Stimulated activated CD4-positive, alpha-beta T cell treated with anti-CD3 and anti-CD28 coated beads, Interleukin-4, amount 100 ng/mL, for 48 hours (primary cell): ENCODE measurements at regions not wholly inside any gene's neighbourhood (a gene's known extent, or its start where the extent isn't known, plus 50 kb on each side); places are given as distances from the start of the nearest gene placed in this dataset.
A peak's percentile ranks its signal among the peaks of the same experiment; 100 is the strongest.

Experiments used
- DNase-seq, 2 donors: peaks; one replicate each; pipeline ENCODE4 v3.0.0-alpha.2; 2020; ENCODE audit warnings: low read depth in 2 of 2

DNA sequence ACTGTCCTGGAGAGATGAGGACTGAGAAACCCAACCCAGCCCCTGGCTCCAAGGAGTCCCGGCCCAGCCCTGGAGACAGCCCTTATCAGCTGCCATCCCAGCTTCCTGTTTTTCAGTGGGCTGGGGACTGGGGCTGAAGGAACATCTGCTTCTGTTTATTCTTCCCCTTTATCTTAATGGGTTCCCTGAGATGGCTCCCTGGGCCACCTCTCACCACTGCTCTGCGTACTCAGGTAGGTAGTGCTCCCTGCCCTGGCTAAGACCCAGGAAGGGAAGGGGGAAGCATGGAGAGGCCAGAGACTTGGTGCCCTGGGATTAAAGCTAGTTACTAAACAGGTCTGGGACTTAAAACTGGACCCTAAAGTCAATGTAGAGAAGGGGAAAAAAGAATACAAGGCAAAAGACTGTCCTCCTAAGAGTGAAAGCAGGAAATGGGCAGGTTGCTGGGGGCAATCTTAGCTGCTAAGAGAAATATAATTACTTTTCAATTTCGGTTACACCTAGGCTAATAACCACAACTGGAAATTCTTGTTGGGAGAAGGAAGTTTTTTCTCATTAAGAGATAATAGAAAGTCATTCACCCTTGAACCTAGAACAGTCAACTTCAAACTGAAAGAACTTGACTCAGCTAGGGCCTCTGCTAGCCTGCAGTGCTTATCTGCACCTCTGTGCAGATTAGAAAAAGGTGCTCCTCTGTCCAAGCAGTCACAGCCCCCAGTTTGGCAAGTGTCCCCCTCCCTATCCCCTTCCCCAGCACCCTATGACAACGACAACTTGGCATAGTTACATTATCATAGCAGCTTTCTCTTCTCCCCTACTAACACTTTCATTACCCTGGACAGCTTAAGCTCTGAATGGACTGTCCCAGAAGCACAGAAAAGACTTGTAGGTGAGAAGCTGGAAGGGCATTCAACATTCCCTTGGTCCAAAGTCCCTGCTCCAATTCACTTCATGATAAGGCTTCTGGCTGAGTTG lies 65.6 kb upstream of the KDM7A start:
- DNase-seq: no peak

DNA sequence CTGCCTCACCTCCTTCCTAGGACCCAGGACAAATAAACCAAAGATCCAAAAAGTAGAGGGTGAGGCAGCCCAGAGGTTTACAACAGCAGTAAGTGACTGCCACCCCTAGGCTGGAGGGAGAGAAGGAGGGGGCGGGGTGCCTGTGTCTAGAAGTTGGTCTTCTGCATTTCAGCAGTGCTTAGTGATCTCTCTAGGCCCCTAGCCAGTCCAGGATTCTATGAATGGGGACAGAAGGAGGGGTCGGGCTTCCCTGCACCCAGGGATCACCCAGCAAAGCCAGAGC lies 62.8 kb upstream of the KDM7A start:
- no peak for DNase-seq

GRCh38 chr7:140238778-140239652 lies 62.2 kb upstream of the KDM7A start:
- DNase-seq: no peak

- no peak for DNase-seq
These were observed 60.6 kb upstream of the KDM7A start for GRCh38 chr7:140237390-140237789.

GRCh38 chr7:140236626-140237025 lies 59.8 kb upstream of the KDM7A start:
- DNase-seq: no peak

DNA sequence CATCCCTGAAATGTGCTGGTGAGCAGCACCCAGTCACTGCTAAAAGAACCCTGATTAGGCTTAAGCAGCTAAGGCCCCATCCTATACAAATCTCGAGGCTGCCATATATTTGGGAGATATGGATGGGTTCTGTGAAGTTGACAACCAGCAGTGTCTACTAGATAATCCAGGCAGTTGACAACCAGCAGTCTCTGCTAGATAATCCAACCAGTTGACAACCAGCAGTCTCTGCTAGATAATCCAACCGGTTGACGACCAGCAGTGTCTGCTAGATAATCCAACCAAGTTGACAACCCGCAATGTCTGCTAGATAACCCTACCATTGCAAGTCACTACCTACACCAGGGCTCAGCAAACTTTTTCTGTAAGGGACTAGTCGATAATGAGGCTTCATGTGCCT lies 58.3 kb upstream of the KDM7A start:
- no peak for DNase-seq

GRCh38 chr7:140232957-140233917 lies 56.5 kb upstream of the KDM7A start:
- DNase-seq: no peak

GRCh38 chr7:140231771-140232491 lies 55.1 kb upstream of the KDM7A start:
- DNase-seq: no peak

- peak; percentile 49 to 53 for DNase-seq
These were observed 54.3 kb upstream of the KDM7A start for GRCh38 chr7:140230861-140231770.

DNA sequence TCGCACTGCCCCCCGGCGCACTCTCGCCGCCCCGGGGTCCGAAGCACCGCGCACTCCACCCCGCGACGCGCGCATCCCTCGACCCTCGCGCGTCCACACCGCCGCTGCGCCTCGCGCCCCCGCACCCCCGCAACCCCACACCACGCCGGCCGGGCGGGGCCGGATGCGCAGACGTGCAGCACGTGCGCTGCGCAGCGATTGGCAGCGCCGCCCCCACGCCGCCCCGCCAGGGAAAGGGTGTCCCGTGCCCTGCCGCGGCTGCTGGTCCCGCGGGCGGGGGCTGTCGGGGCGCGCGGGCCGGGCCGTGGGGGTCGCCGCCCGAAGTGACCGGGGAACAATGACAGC lies 53.7 kb upstream of the KDM7A start:
- DNase-seq: peak; percentile 71 to 73

DNA sequence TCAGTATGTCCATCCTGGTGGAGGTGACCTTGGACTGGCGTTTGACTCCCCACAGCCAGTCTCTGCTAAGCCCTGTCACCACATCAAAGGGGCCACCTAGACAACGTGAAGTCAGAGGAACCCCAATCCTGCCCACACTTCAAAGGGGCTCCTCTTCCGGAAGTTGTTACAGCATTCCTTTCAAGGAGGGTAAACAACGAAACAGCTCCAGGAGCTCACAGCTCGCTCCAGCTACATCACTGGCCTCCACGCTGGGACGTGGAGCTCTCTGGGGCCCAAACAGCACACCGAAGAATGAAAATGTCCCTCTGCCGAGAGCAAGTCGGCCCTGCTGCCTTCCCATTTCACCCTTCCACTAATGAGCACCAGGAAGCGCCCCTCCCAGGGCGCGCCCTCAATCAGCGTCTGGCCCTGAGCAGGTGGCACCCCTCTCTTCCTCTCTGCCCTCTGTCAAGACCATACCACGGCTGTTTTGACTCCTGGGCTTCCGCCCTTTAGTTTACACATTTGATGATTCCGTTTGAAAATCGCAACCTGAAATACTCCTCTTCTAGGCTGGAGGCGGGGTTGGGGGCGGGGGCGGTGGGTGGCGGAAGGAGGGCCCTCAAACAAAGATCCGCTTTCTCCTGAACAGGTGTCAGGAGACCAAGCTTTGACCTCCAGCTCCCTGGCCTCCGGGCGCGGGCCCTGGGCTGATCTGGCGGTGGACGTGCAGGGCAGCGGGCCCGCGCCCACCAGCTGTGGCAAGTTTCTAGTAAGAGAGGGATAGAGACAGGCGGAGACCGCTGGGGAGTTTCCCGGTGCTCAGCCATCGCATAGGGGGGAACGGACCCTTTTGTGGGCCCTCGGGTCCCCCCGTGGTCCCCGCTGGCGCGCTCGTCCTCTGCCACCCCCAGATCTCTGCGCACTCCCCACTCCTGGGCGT lies 53.1 kb upstream of the KDM7A start:
- DNase-seq: peak; percentile 41 to 48

DNA sequence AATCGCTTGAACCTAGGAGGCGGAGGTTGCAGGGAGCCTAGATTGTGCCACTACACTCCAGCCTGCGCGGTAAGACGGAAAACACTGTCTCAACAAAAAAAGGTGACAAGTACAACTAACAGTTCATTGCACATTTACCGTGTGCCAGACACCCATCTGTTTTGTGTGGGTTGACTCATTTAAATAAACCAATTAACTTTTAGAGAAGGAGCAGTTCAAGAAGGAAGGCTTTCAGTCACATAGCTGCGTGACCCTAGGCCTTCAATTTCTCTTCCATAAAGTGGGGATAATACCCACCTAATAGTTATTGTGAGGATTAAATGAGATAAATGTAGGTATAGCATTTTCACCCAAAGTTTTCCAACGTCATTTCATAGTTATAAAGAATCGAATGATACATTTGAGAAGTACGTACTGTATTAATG lies 52.3 kb upstream of the KDM7A start:
- no peak for DNase-seq
